ENCODE measurements at regions not wholly inside any gene's neighbourhood (a gene's known extent, or its start where the extent isn't known, plus 50 kb on each side); places are given as distances from the start of the nearest gene placed in this dataset.

DNA sequence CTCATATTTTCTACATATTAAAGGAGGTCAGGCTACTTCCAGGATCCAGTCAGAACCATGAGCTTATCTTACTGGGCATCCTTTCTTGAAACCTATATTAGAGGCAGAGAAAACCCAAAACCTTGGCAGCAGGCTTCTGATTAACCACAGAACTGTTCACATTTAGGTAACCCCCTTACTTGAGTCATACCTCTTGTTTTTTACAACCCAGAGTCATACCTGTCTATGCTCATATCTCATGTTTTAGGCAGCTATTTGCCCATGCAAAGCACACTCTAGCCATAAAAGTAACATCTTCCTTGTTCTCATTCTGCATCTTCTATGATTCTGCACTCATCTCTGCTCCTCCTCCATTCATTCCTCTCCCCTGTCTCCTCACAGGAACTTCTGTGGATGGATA is 138.0 kb upstream of the SMIM31 start:
- CTCF ChIA-PET: interaction anchor here (1.1 kb wide), 1 partner anchor 12 kb away, joined by 3 read pairs; no protein-coding TSS in a partner anchor
- TF ChIP-seq, protein P1, sequence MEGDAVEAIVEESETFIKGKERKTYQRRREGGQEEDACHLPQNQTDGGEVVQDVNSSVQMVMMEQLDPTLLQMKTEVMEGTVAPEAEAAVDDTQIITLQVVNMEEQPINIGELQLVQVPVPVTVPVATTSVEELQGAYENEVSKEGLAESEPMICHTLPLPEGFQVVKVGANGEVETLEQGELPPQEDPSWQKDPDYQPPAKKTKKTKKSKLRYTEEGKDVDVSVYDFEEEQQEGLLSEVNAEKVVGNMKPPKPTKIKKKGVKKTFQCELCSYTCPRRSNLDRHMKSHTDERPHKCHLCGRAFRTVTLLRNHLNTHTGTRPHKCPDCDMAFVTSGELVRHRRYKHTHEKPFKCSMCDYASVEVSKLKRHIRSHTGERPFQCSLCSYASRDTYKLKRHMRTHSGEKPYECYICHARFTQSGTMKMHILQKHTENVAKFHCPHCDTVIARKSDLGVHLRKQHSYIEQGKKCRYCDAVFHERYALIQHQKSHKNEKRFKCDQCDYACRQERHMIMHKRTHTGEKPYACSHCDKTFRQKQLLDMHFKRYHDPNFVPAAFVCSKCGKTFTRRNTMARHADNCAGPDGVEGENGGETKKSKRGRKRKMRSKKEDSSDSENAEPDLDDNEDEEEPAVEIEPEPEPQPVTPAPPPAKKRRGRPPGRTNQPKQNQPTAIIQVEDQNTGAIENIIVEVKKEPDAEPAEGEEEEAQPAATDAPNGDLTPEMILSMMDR (IDR thresholded peaks at IDR 0.05; ENCODE audit: control extremely low read depth, extremely low read depth, low read depth, missing control alignments): no peak
- POLR2A ChIA-PET: no interaction called here
- DNase-seq (ENCODE audit: extremely low spot score): no peak

DNA sequence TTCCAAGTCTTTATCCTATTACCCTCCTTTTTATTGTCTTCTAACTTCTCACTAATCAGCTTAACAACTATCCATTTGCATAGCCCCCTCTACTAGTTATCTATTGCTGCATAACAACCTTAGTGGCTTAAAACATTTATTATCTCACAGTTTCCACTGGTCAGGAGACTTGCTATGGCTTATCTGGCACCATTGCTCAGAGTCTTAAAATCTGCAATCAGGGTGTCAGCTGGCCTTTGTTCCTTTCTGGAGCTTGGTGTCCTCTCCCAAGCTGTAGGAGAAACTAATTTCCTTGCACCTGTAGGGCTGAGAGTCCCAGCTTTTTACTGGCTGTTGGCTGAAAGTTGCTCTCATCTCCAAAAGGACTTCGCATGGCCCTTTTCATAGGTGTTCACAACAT is 137.0 kb upstream of the SMIM31 start:
- TF ChIP-seq, protein P1 (IDR thresholded peaks at IDR 0.05; ENCODE audit: control extremely low read depth, extremely low read depth, low read depth, missing control alignments): no peak
- ChIA-PET CTCF (interaction anchor here (1.1 kb wide), 1 partner anchor 13 kb away, joined by 3 read pairs; no protein-coding TSS in a partner anchor), POLR2A (no interaction called here)
- DNase-seq (ENCODE audit: extremely low spot score): no peak

DNA sequence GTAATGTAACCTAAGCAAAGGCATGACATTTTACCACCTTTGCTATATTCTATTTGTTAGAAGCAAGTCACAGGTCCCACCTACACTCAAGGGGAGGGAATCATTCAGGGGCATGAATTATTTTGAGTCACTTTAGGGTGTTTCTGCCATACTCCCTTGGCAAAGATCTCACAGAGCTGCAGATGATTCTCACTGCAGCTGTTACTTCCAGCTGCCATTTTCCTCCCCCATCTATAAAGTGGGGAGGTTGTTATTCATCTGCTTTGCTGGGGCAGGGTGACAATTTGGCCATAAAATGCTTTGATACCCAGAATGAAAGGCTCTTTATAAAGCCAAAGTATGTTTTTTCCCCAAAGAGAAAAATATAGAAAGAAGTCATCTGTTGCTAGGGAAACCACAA is 136.5 kb upstream of the SMIM31 start:
- TF ChIP-seq, protein P1 (IDR thresholded peaks at IDR 0.05; ENCODE audit: control extremely low read depth, extremely low read depth, low read depth, missing control alignments): no peak
- ChIA-PET POLR2A (no interaction called here), CTCF (no interaction called here)
- no peak for DNase-seq (ENCODE audit: extremely low spot score)

DNA sequence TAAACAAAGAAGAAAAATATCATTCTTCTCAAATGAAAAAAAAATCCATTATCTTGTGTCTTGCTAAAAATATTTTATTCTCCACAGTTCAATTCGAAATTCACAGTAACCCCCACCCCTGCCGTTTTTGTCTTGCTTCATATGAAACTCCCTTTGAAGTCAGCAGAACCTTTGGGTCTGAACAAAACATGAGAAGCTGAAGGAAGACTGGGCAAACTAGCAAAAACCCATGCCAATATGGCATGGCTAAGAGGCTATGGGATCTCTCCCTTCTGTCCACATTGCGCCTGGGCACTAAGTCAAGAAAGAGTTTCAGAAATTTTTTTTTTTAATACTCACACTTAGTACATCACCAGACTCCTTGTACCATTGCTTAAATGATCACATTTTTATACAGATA is 136.0 kb upstream of the SMIM31 start:
- ChIA-PET CTCF (no interaction called here), POLR2A (no interaction called here)
- TF ChIP-seq, protein P1 (IDR thresholded peaks at IDR 0.05; ENCODE audit: control extremely low read depth, extremely low read depth, low read depth, missing control alignments): no peak

DNA sequence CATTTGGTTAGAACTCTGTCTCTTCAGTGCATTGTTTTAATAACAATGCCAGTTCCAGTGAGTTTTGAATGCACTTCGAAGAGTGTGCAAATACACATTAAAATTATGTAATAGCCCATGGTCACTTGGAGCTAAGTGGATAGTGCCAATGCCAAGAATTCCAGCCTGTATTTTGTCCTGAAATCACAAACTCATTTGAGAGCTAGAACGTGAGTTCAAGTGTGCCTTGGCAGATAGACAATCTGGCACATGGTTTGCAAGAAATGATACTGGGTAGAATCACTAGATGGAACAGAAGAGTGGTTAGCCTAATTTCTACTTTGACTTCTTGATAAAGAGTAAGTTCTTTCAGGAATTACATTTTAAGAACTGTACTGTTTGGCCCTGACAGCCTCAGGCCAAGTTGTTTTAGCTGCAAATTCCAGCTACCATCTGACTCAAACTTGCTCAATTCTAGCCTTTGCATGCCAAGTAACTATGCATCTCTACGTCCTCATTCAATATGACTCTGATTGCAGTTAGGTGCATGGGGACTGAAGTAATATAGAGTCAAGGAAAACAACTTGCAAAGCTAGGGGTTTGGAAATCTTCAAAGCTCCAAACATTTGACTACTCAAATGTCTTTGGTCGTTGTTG is 131.9 kb upstream of the SMIM31 start:
- DNase-seq (ENCODE audit: extremely low spot score): no peak
- TF ChIP-seq, protein P1 (IDR thresholded peaks at IDR 0.05; ENCODE audit: control extremely low read depth, extremely low read depth, low read depth, missing control alignments): no peak
- ChIA-PET CTCF (interaction anchor here (1.2 to 1.4 kb wide), 2 partner anchors 10 to 22 kb away, joined by 3 read pairs; no protein-coding TSS in a partner anchor), POLR2A (no interaction called here)

More for the DNA sequence above, 136.0 kb upstream of the SMIM31 start:
- no peak for DNase-seq (ENCODE audit: extremely low spot score)

DNA sequence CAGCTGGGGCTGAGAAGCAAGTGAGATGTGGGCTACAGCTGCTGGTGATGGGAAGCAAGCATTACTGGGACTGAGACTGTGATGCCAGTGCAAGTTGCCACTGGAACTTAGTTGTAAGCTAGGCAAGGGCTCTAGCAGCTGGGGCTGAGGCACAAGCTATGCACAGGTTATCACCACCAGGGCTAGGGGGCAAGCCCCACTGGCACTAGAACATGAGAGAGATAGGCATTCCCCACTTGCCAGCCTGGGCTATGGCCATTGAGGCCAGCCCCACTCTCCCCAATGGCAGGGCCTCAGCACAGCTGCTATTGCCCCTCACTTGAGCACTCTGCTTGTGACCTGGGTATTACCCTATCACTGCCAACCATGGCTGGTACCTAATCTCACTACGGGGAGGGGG is 130.8 kb upstream of the SMIM31 start:
- no peak for DNase-seq (ENCODE audit: extremely low spot score)
- TF ChIP-seq, protein P1 (IDR thresholded peaks at IDR 0.05; ENCODE audit: control extremely low read depth, extremely low read depth, low read depth, missing control alignments): no peak
- CTCF ChIA-PET: no interaction called here
- POLR2A ChIA-PET: no interaction called here

Measured in GM10248 (cell line).